GM12872 (cell line): ENCODE measurements at regions not wholly inside any gene's neighbourhood (a gene's known extent, or its start where the extent isn't known, plus 50 kb on each side); places are given as distances from the start of the nearest gene placed in this dataset.

ENCODE experiments used
- CTCF ChIP-seq: IDR thresholded peaks from 3 replicates; pipeline ENCODE4 v1.5.1; 2011; ENCODE audit warnings: low read depth, mild to moderate bottlenecking, low read length, moderate library complexity; ENCODE audit not compliant: insufficient read depth

- TF ChIP-seq CTCF: no peak
These were observed 198.3 kb upstream of the SAMSN1 start for GRCh38 chr21:14744368-14744767.

GRCh38 chr21:14742119-14742518 lies 196.0 kb upstream of the SAMSN1 start:
- TF ChIP-seq CTCF: no peak

- no peak for TF ChIP-seq CTCF
These were observed 195.1 kb upstream of the SAMSN1 start for GRCh38 chr21:14741256-14741655.

- no peak for TF ChIP-seq CTCF
These were observed 194.6 kb upstream of the SAMSN1 start for GRCh38 chr21:14740692-14741091.

- TF ChIP-seq CTCF: no peak
These were observed 194.0 kb upstream of the SAMSN1 start for GRCh38 chr21:14740116-14740515.

GRCh38 chr21:14739590-14739989 lies 193.5 kb upstream of the SAMSN1 start:
- TF ChIP-seq CTCF: no peak

- TF ChIP-seq CTCF: peak; percentile 63
These were observed 191.8 kb upstream of the SAMSN1 start for GRCh38 chr21:14737922-14738321.

- TF ChIP-seq CTCF: no peak
These were observed 191.2 kb upstream of the SAMSN1 start for GRCh38 chr21:14737284-14737691.
